ENCODE measurements at regions not wholly inside any gene's neighbourhood (a gene's known extent, or its start where the extent isn't known, plus 50 kb on each side); places are given as distances from the start of the nearest gene placed in this dataset.

DNA sequence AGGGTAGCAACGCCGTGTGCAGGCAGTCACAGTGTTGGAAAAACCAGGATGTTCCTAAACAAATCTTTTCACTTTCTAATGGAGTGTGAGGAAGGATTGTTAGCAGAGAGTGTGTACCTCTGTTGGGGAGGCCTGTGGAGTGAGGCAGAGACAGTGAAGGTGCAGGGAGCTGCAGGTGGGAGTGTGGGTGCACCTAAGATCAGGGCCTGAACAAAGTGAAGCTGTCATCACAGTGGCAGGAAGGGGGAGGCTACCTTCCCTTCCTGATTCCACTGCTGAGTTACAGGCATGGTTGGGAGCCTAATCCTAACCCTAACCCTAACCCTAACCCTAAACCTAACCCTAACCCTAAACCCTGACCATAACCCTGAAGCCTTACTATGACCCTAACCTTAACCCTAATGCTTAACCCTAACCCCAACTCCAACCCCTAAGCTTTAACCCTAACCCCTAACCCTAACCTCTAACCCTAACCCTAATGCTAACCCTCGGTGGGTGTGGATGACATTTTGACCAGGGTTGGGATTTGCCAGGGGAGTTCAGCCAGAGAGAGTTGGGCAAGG, 158.8 kb upstream of the KLF6 start:
- H3K36me3 ChIP-seq (ENCODE audit: control insufficient read depth, low read length): no peaks in the 10 kb centered on the region
- H3K27me3 ChIP-seq (ENCODE audit: control insufficient read depth, low read length): no peaks in the 10 kb centered on the region
- no peak overlapping the region for H3K4me3 ChIP-seq (ENCODE audit: low read length)
- H3K4me1 ChIP-seq (ENCODE audit: control insufficient read depth, low read length): no peaks in the 10 kb centered on the region
- no peaks in the 10 kb centered on the region for H3K9me2 ChIP-seq (replicated peaks; ENCODE audit: control insufficient read depth, low read length)
- TF ChIP-seq EZH2phosphoT487 (IDR thresholded peaks at IDR 0.05; ENCODE audit: borderline replicate concordance, low read length): no peak
- TF ChIP-seq, protein P1, sequence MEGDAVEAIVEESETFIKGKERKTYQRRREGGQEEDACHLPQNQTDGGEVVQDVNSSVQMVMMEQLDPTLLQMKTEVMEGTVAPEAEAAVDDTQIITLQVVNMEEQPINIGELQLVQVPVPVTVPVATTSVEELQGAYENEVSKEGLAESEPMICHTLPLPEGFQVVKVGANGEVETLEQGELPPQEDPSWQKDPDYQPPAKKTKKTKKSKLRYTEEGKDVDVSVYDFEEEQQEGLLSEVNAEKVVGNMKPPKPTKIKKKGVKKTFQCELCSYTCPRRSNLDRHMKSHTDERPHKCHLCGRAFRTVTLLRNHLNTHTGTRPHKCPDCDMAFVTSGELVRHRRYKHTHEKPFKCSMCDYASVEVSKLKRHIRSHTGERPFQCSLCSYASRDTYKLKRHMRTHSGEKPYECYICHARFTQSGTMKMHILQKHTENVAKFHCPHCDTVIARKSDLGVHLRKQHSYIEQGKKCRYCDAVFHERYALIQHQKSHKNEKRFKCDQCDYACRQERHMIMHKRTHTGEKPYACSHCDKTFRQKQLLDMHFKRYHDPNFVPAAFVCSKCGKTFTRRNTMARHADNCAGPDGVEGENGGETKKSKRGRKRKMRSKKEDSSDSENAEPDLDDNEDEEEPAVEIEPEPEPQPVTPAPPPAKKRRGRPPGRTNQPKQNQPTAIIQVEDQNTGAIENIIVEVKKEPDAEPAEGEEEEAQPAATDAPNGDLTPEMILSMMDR (IDR thresholded peaks at IDR 0.05; ENCODE audit: low read depth, low read length, poor library complexity, severe bottlenecking): no peak
- no peaks in the 10 kb centered on the region for H3F3A ChIP-seq (ENCODE audit: control insufficient read depth, insufficient read depth)
- H3K79me2 ChIP-seq (ENCODE audit: control insufficient read depth, low read length): no peaks in the 10 kb centered on the region
- no peaks in the 10 kb centered on the region for H3K9me3 ChIP-seq (ENCODE audit: control insufficient read depth, insufficient read depth, low read length)
- H4K20me1 ChIP-seq (ENCODE audit: control insufficient read depth, insufficient read depth, low read depth, low read length): no peaks in the 10 kb centered on the region
- no peak overlapping the region for H3K27ac ChIP-seq (ENCODE audit: low read depth, low read length)
- H3K4me2 ChIP-seq (ENCODE audit: low read length): no peak overlapping the region

DNA sequence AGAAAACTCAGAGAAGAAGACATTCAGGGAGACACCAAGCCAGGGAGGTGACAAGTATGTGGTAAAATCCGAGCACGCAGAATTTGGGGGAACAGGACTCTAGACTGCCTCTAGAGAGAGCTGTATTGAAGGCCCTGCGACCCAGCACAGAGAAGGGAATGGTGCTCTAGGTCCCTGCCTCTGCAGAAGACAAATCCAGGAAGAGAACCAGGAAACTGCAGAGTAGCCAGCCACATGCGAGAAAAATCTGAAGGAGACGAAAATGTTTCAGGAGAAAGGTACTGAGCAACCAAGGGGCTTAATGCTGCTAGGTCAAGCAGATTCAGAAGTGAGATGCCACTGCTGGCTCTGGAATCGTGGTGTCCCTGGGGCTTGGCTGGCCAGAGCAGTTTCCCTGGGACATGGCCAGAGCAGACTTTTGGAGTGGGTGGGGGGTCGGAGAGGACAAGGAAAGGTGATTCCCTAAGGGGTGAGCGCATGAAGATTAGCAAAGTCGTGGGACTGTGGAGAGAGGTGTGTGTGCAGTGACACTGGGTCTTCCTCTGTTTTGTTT, 158.0 kb upstream of the KLF6 start:
- Histone ChIP-seq H3K27me3 (ENCODE audit: control insufficient read depth, low read length) (no peaks in the 10 kb centered on the region), H4K20me1 (ENCODE audit: control insufficient read depth, insufficient read depth, low read depth, low read length) (no peaks in the 10 kb centered on the region), H3K9me2 (replicated peaks; ENCODE audit: control insufficient read depth, low read length) (no peaks in the 10 kb centered on the region), H3K79me2 (ENCODE audit: control insufficient read depth, low read length) (no peaks in the 10 kb centered on the region), H3K27ac (ENCODE audit: low read depth, low read length) (no peak overlapping the region), H3K4me1 (ENCODE audit: control insufficient read depth, low read length) (no peaks in the 10 kb centered on the region), H3K9me3 (ENCODE audit: control insufficient read depth, insufficient read depth, low read length) (no peaks in the 10 kb centered on the region), H3F3A (ENCODE audit: control insufficient read depth, insufficient read depth) (no peaks in the 10 kb centered on the region), H3K4me2 (ENCODE audit: low read length) (no peak overlapping the region), H3K36me3 (ENCODE audit: control insufficient read depth, low read length) (no peaks in the 10 kb centered on the region), H3K4me3 (ENCODE audit: low read length) (no peak overlapping the region)
- no peak for TF ChIP-seq EZH2phosphoT487 (IDR thresholded peaks at IDR 0.05; ENCODE audit: borderline replicate concordance, low read length)
- TF ChIP-seq, protein P1 (IDR thresholded peaks at IDR 0.05; ENCODE audit: low read depth, low read length, poor library complexity, severe bottlenecking): no peak

DNA sequence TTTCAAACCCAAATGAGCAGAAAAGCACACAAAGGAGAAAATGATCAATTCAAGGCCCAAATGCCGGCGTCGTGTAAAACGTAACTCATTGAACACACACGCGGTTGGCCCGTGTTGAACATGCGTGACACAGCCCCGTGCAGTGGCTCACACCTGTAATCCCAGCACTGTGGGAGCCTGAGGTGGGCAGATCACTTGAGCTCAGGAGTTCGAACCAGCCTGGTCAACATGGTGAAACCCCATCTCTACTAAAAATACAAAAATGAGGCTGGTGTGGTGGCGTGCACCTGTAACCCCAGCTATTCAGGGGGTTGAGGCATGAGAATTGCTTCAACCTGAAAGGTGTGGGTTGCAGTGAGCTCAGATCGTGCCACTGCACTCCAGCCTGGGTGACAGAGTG, 156.7 kb upstream of the KLF6 start:
- no peak for TF ChIP-seq EZH2phosphoT487 (IDR thresholded peaks at IDR 0.05; ENCODE audit: borderline replicate concordance, low read length)
- TF ChIP-seq, protein P1 (IDR thresholded peaks at IDR 0.05; ENCODE audit: low read depth, low read length, poor library complexity, severe bottlenecking): no peak
- Histone ChIP-seq H3K9me2 (replicated peaks; ENCODE audit: control insufficient read depth, low read length) (no peaks in the 10 kb centered on the region), H3F3A (ENCODE audit: control insufficient read depth, insufficient read depth) (no peaks in the 10 kb centered on the region), H3K79me2 (ENCODE audit: control insufficient read depth, low read length) (no peaks in the 10 kb centered on the region), H3K36me3 (ENCODE audit: control insufficient read depth, low read length) (no peaks in the 10 kb centered on the region), H3K27ac (ENCODE audit: low read depth, low read length) (no peak overlapping the region), H4K20me1 (ENCODE audit: control insufficient read depth, insufficient read depth, low read depth, low read length) (no peaks in the 10 kb centered on the region), H3K4me3 (ENCODE audit: low read length) (no peak overlapping the region), H3K9me3 (ENCODE audit: control insufficient read depth, insufficient read depth, low read length) (no peaks in the 10 kb centered on the region), H3K4me2 (ENCODE audit: low read length) (no peak overlapping the region), H3K27me3 (ENCODE audit: control insufficient read depth, low read length) (no peaks in the 10 kb centered on the region), H3K4me1 (ENCODE audit: control insufficient read depth, low read length) (no peaks in the 10 kb centered on the region)
